Immature natural killer cell (primary cell): ENCODE measurements at regions not wholly inside any gene's neighbourhood (a gene's known extent, or its start where the extent isn't known, plus 50 kb on each side); places are given as distances from the start of the nearest gene placed in this dataset.
"Not testable (repeated sequence)": the region's sequence is repeated elsewhere in the genome, so short reads cannot be mapped to it uniquely, and the experiment has no call there.

Experiments
- DNase-seq, 3 donors: peaks; one replicate each; pipeline ENCODE4 v3.0.0; 2022; ENCODE audit warnings: mixed read lengths in 1 of 3
- H3K27ac Mint-ChIP-seq, 6 donors: one replicate each; pipeline ENCODE4 v1.8.0; 2020; ENCODE audit warnings: mixed read lengths in 6 of 6, mild to moderate bottlenecking in 5 of 6, inconsistent platforms in 4 of 6, moderate library complexity in 3 of 6
- H3K27me3 Mint-ChIP-seq, 3 donors: one replicate each; pipeline ENCODE4 v1.8.0; 2020 to 2021; ENCODE audit warnings: low read depth in 3 of 3, mild to moderate bottlenecking in 3 of 3, mixed read lengths in 3 of 3, moderate library complexity in 3 of 3, inconsistent platforms in 1 of 3
- H3K36me3 Mint-ChIP-seq, 3 donors: one replicate each; pipeline ENCODE4 v1.8.0; 2020; ENCODE audit warnings: mixed read lengths in 3 of 3, inconsistent platforms in 2 of 3, mild to moderate bottlenecking in 2 of 3
- H3K4me1 Mint-ChIP-seq, 2 donors: one replicate each; pipeline ENCODE4 v1.8.0; 2020; ENCODE audit warnings: inconsistent platforms in 2 of 2, mild to moderate bottlenecking in 2 of 2, mixed read lengths in 2 of 2, moderate library complexity in 1 of 2
- H3K4me3 Mint-ChIP-seq, 5 donors: one replicate each; pipeline ENCODE4 v1.8.0; 2020; ENCODE audit warnings: mild to moderate bottlenecking in 5 of 5, mixed read lengths in 5 of 5, inconsistent platforms in 3 of 5, moderate library complexity in 3 of 5
- H3K9me3 Mint-ChIP-seq, 6 donors: one replicate each; pipeline ENCODE4 v1.8.0; 2020; ENCODE audit warnings: mild to moderate bottlenecking in 6 of 6, mixed read lengths in 6 of 6, inconsistent platforms in 4 of 6, moderate library complexity in 3 of 6

- H3K4me3 Mint-ChIP-seq, H3K36me3 Mint-ChIP-seq, H3K27ac Mint-ChIP-seq, DNase-seq, H3K27me3 Mint-ChIP-seq, H3K4me1 Mint-ChIP-seq: not testable (repeated sequence)
- peaks cover 4 to 26% (median 13%) of the 10 kb centered on the region in 6 donors for H3K9me3 Mint-ChIP-seq
Measured at GRCh38 chr12:58759745-58760144, 160.6 kb downstream of the LRIG3 start.

- DNase-seq = no peak
Measured at GRCh38 chr12:58761308-58761707, 159.0 kb downstream of the LRIG3 start.

GRCh38 chr12:58764100-58764953, 156.0 kb downstream of the LRIG3 start:
- H3K36me3 Mint-ChIP-seq = no peaks in the 10 kb centered on the region
- peaks cover 0 to 2% (median 0%) of the 10 kb centered on the region in 3 donors for H3K27me3 Mint-ChIP-seq
- H3K27ac Mint-ChIP-seq = no peak overlapping the region
- H3K4me3 Mint-ChIP-seq = no peak overlapping the region
- peaks cover 9 to 48% (median 21%) of the 10 kb centered on the region in 6 donors for H3K9me3 Mint-ChIP-seq
- DNase-seq = no peak
- H3K4me1 Mint-ChIP-seq = no peaks in the 10 kb centered on the region

More at GRCh38 chr12:58761308-58761707, 159.0 kb downstream of the LRIG3 start:
- Mint-ChIP-seq H3K4me1 (no peaks in the 10 kb centered on the region), H3K27ac (no peak overlapping the region), H3K36me3 (no peaks in the 10 kb centered on the region), H3K27me3 (peaks cover 0 to 2% (median 2%) of the 10 kb centered on the region in 3 donors), H3K9me3 (peaks cover 4 to 34% (median 15%) of the 10 kb centered on the region in 6 donors), H3K4me3 (no peak overlapping the region)

GRCh38 chr12:58765076-58765475, 155.2 kb downstream of the LRIG3 start:
- DNase-seq = no peak
- Mint-ChIP-seq H3K36me3 (no peaks in the 10 kb centered on the region), H3K27me3 (peaks cover 0 to 2% (median 0%) of the 10 kb centered on the region in 3 donors), H3K9me3 (peaks cover 12 to 49% (median 20%) of the 10 kb centered on the region in 6 donors), H3K4me3 (no peak overlapping the region), H3K4me1 (no peaks in the 10 kb centered on the region), H3K27ac (no peak overlapping the region)

- Mint-ChIP-seq H3K27me3 (peaks cover 0 to 2% (median 0%) of the 10 kb centered on the region in 3 donors), H3K4me1 (no peaks in the 10 kb centered on the region), H3K36me3 (no peaks in the 10 kb centered on the region), H3K4me3 (no peak overlapping the region), H3K27ac (no peak overlapping the region), H3K9me3 (peaks cover 14 to 47% (median 21%) of the 10 kb centered on the region in 6 donors)
- no peak for DNase-seq
Measured at GRCh38 chr12:58765653-58766512, 154.4 kb downstream of the LRIG3 start.

- Mint-ChIP-seq H3K4me1 (no peaks in the 10 kb centered on the region), H3K4me3 (no peak overlapping the region), H3K9me3 (peaks cover 16 to 44% (median 22%) of the 10 kb centered on the region in 6 donors), H3K36me3 (no peaks in the 10 kb centered on the region), H3K27ac (no peak overlapping the region), H3K27me3 (peaks cover 0 to 2% (median 0%) of the 10 kb centered on the region in 3 donors)
- no peak for DNase-seq
Measured at GRCh38 chr12:58766513-58766870, 153.8 kb downstream of the LRIG3 start.

GRCh38 chr12:58767496-58767895, 152.8 kb downstream of the LRIG3 start:
- H3K9me3 Mint-ChIP-seq = peaks cover 16 to 43% (median 23%) of the 10 kb centered on the region in 6 donors
- H3K27ac Mint-ChIP-seq = no peak overlapping the region
- peaks cover 0 to 3% (median 2%) of the 10 kb centered on the region in 3 donors for H3K27me3 Mint-ChIP-seq
- no peak for DNase-seq
- H3K36me3 Mint-ChIP-seq = no peaks in the 10 kb centered on the region
- H3K4me3 Mint-ChIP-seq = no peak overlapping the region
- no peaks in the 10 kb centered on the region for H3K4me1 Mint-ChIP-seq

GRCh38 chr12:58773986-58774385, 146.3 kb downstream of the LRIG3 start:
- DNase-seq = no peak
- no peak overlapping the region for H3K4me3 Mint-ChIP-seq
- H3K27me3 Mint-ChIP-seq = peaks cover 0 to 3% (median 0%) of the 10 kb centered on the region in 3 donors
- H3K9me3 Mint-ChIP-seq = peaks cover 11 to 25% (median 21%) of the 10 kb centered on the region in 6 donors
- no peaks in the 10 kb centered on the region for H3K4me1 Mint-ChIP-seq
- H3K36me3 Mint-ChIP-seq = peaks cover 0 to 4% (median 0%) of the 10 kb centered on the region in 3 donors
- no peak overlapping the region for H3K27ac Mint-ChIP-seq

- H3K4me1 Mint-ChIP-seq = no peaks in the 10 kb centered on the region
Measured at GRCh38 chr12:58774731-58775130, 145.6 kb downstream of the LRIG3 start.

GRCh38 chr12:58775396-58775795, 144.9 kb downstream of the LRIG3 start:
- Mint-ChIP-seq H3K9me3 (peaks cover 7 to 20% (median 13%) of the 10 kb centered on the region in 6 donors), H3K36me3 (peaks cover 0 to 4% (median 0%) of the 10 kb centered on the region in 3 donors), H3K27ac (no peak overlapping the region), H3K27me3 (peaks cover 0 to 3% (median 0%) of the 10 kb centered on the region in 3 donors), H3K4me1 (no peaks in the 10 kb centered on the region), H3K4me3 (no peak overlapping the region)
- DNase-seq = no peak

More at GRCh38 chr12:58774731-58775130, 145.6 kb downstream of the LRIG3 start:
- H3K9me3 Mint-ChIP-seq = peaks cover 7 to 22% (median 18%) of the 10 kb centered on the region in 6 donors
- no peak overlapping the region for H3K4me3 Mint-ChIP-seq
- H3K27ac Mint-ChIP-seq = no peak overlapping the region
- peaks cover 0 to 4% (median 0%) of the 10 kb centered on the region in 3 donors for H3K36me3 Mint-ChIP-seq
- H3K27me3 Mint-ChIP-seq = peaks cover 0 to 3% (median 0%) of the 10 kb centered on the region in 3 donors
- no peak for DNase-seq

- H3K27ac Mint-ChIP-seq = no peak overlapping the region
- H3K4me1 Mint-ChIP-seq = no peaks in the 10 kb centered on the region
- no peak overlapping the region for H3K4me3 Mint-ChIP-seq
- no peak for DNase-seq
- peaks cover 0 to 4% (median 0%) of the 10 kb centered on the region in 3 donors for H3K36me3 Mint-ChIP-seq
- peaks cover 0 to 3% (median 0%) of the 10 kb centered on the region in 3 donors for H3K27me3 Mint-ChIP-seq
- peaks cover 3 to 17% (median 13%) of the 10 kb centered on the region in 6 donors for H3K9me3 Mint-ChIP-seq
Measured at GRCh38 chr12:58776144-58776543, 144.2 kb downstream of the LRIG3 start.

- Mint-ChIP-seq H3K36me3 (peaks cover 0 to 4% (median 0%) of the 10 kb centered on the region in 3 donors), H3K4me3 (no peak overlapping the region), H3K9me3 (peaks cover 3 to 27% (median 13%) of the 10 kb centered on the region in 6 donors), H3K27me3 (no peaks in the 10 kb centered on the region), H3K4me1 (no peaks in the 10 kb centered on the region), H3K27ac (no peak overlapping the region)
- DNase-seq = no peak
Measured at GRCh38 chr12:58777815-58778214, 142.5 kb downstream of the LRIG3 start.

GRCh38 chr12:58781609-58782008, 138.7 kb downstream of the LRIG3 start:
- H3K36me3 Mint-ChIP-seq = no peaks in the 10 kb centered on the region
- no peaks in the 10 kb centered on the region for H3K4me1 Mint-ChIP-seq
- peaks cover 0 to 1% (median 0%) of the 10 kb centered on the region in 3 donors for H3K27me3 Mint-ChIP-seq
- no peak for DNase-seq
- peaks cover 14 to 44% (median 15%) of the 10 kb centered on the region in 6 donors for H3K9me3 Mint-ChIP-seq
- no peak overlapping the region for H3K4me3 Mint-ChIP-seq
- no peak overlapping the region for H3K27ac Mint-ChIP-seq
